ENCODE measurements at regions not wholly inside any gene's neighbourhood (a gene's known extent, or its start where the extent isn't known, plus 50 kb on each side); places are given as distances from the start of the nearest gene placed in this dataset.

DNA sequence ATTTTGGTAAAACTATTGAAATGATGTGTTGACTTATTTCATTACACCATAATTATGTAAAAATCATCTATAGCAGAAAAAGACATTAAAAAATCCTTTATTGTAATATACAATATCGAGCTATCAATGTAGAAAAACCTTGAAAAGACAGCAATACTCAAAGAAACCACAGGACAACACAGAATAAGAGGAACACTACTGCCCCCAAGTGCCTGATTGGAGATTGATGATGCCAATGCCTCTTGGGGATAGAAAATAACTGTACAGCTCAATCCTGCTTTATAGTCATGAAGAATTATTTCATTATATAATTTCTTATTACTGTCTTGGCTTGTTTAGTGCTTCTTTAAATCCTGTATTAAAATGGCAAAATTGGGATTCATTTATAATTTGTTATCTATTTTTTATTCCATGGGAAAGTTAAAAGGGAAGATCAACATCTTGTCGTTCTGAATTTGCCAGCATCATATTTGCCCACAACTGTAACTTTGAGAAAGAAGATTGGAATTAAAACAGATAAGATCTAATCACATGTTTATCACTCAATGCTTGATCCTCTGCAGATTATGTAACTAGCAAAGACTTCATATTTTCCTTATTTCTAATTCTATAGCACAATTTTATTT, 337.5 kb downstream of the CDH9 start:
- Histone ChIP-seq H3K27me3 (ENCODE audit: insufficient read depth, low read length) (no peaks in the 10 kb centered on the region), H3K14ac (ENCODE audit: insufficient read depth, low read length) (no peak overlapping the region), H3K4me2 (ENCODE audit: insufficient read depth, insufficient read length, low read length) (no peak overlapping the region), H4K20me1 (ENCODE audit: control insufficient read depth, insufficient read depth, insufficient read length) (no peaks in the 10 kb centered on the region), H3K23ac (ENCODE audit: insufficient read length, low read depth, low read length) (no peak overlapping the region), H3K18ac (ENCODE audit: insufficient read length, low read depth, low read length) (no peak overlapping the region), H3K9ac (ENCODE audit: extremely low read depth, insufficient read length, low read length) (no peak overlapping the region), H2BK20ac (ENCODE audit: low read depth, low read length, poor library complexity, severe bottlenecking) (no peak overlapping the region), H3K27ac (ENCODE audit: insufficient read length, low read depth, low read length) (no peak overlapping the region), H4K5ac (ENCODE audit: insufficient read length, low read depth, low read length) (no peak overlapping the region), H2BK5ac (ENCODE audit: insufficient read length, low read length) (no peak overlapping the region), H4K8ac (replicated peaks; ENCODE audit: insufficient read length, low read depth, low read length) (no peak overlapping the region), H3K23me2 (ENCODE audit: insufficient read length, low read depth, low read length, poor library complexity, severe bottlenecking) (no peaks in the 10 kb centered on the region), H2BK15ac (ENCODE audit: low read depth, low read length) (no peak overlapping the region), H3K79me2 (ENCODE audit: insufficient read depth, low read length) (no peaks in the 10 kb centered on the region), H3K9me3 (ENCODE audit: control insufficient read depth, low read depth, low read length) (no peaks in the 10 kb centered on the region), H3K79me1 (ENCODE audit: insufficient read depth, low read depth, low read length, poor library complexity, severe bottlenecking) (no peaks in the 10 kb centered on the region), H2AK5ac (ENCODE audit: insufficient read length, low read length) (no peak overlapping the region), H2BK120ac (ENCODE audit: low read depth, low read length, poor library complexity, severe bottlenecking) (no peak overlapping the region), H3K56ac (ENCODE audit: insufficient read length, low read depth, low read length) (no peak overlapping the region), H2BK12ac (ENCODE audit: insufficient read length, low read depth, low read length) (no peak overlapping the region), H3T11ph (ENCODE audit: low read length) (no peak overlapping the region), H4K91ac (ENCODE audit: insufficient read length, low read depth, low read length) (no peak overlapping the region), H2AFZ (ENCODE audit: low read length) (no peak overlapping the region), H3K4ac (ENCODE audit: low read depth, low read length) (no peak overlapping the region), H3K4me1 (ENCODE audit: insufficient read depth, low read length) (no peaks in the 10 kb centered on the region)
- DNase-seq: peak; percentile 28
- Mint-ChIP-seq H3K27ac (no peak overlapping the region), H3K4me3 (no peak overlapping the region), H3K36me3 (ENCODE audit: insufficient read depth in 1 of 3, low read depth in 3 of 3) (no peaks in the 10 kb centered on the region; a peak in 1 of 7 replicates), H3K4me1 (no peaks in the 10 kb centered on the region), H3K27me3 (ENCODE audit: low read depth) (no peaks in the 10 kb centered on the region), H3K9me3 (no peaks in the 10 kb centered on the region; a peak in 1 of 5 replicates)
- TF ChIP-seq, protein P1, sequence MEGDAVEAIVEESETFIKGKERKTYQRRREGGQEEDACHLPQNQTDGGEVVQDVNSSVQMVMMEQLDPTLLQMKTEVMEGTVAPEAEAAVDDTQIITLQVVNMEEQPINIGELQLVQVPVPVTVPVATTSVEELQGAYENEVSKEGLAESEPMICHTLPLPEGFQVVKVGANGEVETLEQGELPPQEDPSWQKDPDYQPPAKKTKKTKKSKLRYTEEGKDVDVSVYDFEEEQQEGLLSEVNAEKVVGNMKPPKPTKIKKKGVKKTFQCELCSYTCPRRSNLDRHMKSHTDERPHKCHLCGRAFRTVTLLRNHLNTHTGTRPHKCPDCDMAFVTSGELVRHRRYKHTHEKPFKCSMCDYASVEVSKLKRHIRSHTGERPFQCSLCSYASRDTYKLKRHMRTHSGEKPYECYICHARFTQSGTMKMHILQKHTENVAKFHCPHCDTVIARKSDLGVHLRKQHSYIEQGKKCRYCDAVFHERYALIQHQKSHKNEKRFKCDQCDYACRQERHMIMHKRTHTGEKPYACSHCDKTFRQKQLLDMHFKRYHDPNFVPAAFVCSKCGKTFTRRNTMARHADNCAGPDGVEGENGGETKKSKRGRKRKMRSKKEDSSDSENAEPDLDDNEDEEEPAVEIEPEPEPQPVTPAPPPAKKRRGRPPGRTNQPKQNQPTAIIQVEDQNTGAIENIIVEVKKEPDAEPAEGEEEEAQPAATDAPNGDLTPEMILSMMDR (conservative IDR thresholded peaks at IDR 0.05): peak; percentile 83
- WGBS (ENCODE audit: extremely low coverage, insufficient read length, low lambda C conversion rate): no CpG with 5 or more reads among the region's 2 CpGs
